ENCODE measurements at regions not wholly inside any gene's neighbourhood (a gene's known extent, or its start where the extent isn't known, plus 50 kb on each side); places are given as distances from the start of the nearest gene placed in this dataset.

GRCh38 chr16:47947723-47948122 is 208.1 kb downstream of the ABCC12 start:
- intact Hi-C loops (cut with DNase I) = loop anchor here (10.0 kb wide), 1 partner anchor 207 kb away; the partner anchor contains the start of gene ABCC12
- Histone ChIP-seq H3K27me3 (no peaks in the 10 kb centered on the region), H3K9me3 (no peaks in the 10 kb centered on the region), H3K36me3 (no peaks in the 10 kb centered on the region), H3K27ac (no peak overlapping the region), H3K4me3 (replicated peaks in 1 of 3) (no peak overlapping the region), H3K4me1 (no peaks in the 10 kb centered on the region)
- WGBS, 2 donors = 40% methylated on average over 3 of the region's 3 CpGs
- TF ChIP-seq POLR2A (IDR thresholded peaks at IDR 0.05) = no peak
- TF ChIP-seq, protein P1, sequence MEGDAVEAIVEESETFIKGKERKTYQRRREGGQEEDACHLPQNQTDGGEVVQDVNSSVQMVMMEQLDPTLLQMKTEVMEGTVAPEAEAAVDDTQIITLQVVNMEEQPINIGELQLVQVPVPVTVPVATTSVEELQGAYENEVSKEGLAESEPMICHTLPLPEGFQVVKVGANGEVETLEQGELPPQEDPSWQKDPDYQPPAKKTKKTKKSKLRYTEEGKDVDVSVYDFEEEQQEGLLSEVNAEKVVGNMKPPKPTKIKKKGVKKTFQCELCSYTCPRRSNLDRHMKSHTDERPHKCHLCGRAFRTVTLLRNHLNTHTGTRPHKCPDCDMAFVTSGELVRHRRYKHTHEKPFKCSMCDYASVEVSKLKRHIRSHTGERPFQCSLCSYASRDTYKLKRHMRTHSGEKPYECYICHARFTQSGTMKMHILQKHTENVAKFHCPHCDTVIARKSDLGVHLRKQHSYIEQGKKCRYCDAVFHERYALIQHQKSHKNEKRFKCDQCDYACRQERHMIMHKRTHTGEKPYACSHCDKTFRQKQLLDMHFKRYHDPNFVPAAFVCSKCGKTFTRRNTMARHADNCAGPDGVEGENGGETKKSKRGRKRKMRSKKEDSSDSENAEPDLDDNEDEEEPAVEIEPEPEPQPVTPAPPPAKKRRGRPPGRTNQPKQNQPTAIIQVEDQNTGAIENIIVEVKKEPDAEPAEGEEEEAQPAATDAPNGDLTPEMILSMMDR (IDR thresholded peaks at IDR 0.05) = no peak
- DNase-seq = no peak

- no peaks in the 10 kb centered on the region for H3K9me3 ChIP-seq
- DNase-seq = no peak
- WGBS, 2 donors = 53 to 60% methylated on average over 13 of the region's 13 CpGs
- no peak overlapping the region for H3K4me3 ChIP-seq (replicated peaks in 1 of 3)
- H3K36me3 ChIP-seq = no peaks in the 10 kb centered on the region
- TF ChIP-seq, protein P1 (IDR thresholded peaks at IDR 0.05) = no peak
- no peak for TF ChIP-seq POLR2A (IDR thresholded peaks at IDR 0.05)
- intact Hi-C loops (cut with DNase I) = loop anchor here (10.0 kb wide), 1 partner anchor 209 kb away; the partner anchor contains the start of gene ABCC12
- no peak overlapping the region for H3K27ac ChIP-seq
- no peaks in the 10 kb centered on the region for H3K27me3 ChIP-seq
- no peaks in the 10 kb centered on the region for H3K4me1 ChIP-seq
These were observed 209.7 kb downstream of the ABCC12 start for GRCh38 chr16:47946092-47946491.

DNA sequence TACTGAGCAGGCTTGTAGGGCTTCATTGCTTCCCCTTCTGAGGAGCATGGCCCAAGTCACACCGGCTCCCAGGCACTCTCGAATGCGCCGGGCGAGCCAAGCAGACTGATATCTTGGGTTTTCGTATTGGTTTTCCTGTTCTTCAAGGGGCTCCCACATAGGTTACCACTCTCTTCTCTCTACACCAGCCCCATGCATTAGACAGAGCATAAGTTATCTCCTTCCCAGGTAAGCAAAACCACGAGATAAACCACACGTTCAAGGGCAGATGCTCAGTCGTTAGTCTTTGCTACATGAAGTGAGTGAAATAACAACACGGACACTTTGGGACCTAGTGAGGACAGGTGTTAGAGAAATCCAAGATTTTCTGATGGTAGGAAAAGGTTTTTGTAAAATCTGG is 211.2 kb downstream of the ABCC12 start:
- intact Hi-C loops (cut with DNase I) = loop anchor here (10.0 kb wide), 1 partner anchor 210 kb away; the partner anchor contains the start of gene ABCC12
- WGBS, 2 donors = 81 to 88% methylated on average over 10 of the region's 10 CpGs

DNA sequence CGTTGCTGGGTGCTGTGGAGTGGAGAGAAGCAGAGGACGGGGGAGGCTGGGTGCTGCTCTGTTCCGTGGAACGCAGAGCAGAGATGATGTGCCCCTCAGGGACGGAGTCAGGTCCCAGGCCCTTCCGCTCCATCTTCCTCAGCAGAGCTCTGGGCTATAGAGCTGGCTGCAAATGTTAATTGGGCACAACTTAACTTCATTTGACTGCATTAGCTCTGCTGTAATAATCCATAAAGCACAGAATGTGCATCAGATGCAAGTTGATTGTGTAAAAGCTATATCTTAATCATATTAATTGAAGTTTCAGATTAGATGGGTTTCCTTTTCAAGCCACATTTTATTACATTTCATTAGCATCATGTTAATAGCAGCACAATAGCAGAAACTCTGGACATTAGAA is 212.6 kb downstream of the ABCC12 start:
- Histone ChIP-seq H3K4me1 (no peaks in the 10 kb centered on the region), H3K9me3 (no peaks in the 10 kb centered on the region), H3K4me3 (replicated peaks in 1 of 3) (no peak overlapping the region), H3K36me3 (no peaks in the 10 kb centered on the region), H3K27ac (no peak overlapping the region), H3K27me3 (no peaks in the 10 kb centered on the region)
- DNase-seq = no peak
- intact Hi-C loops (cut with DNase I) = loop anchor here (10.0 kb wide), 1 partner anchor 212 kb away; the partner anchor contains the start of gene ABCC12
- 82 to 87% methylated on average over 6 of the region's 6 CpGs for WGBS, 2 donors
- no peak for TF ChIP-seq POLR2A (IDR thresholded peaks at IDR 0.05)
- TF ChIP-seq, protein P1 (IDR thresholded peaks at IDR 0.05) = no peak

More for the DNA sequence above, 211.2 kb downstream of the ABCC12 start:
- Histone ChIP-seq H3K27ac (no peak overlapping the region), H3K4me3 (replicated peaks in 1 of 3) (no peak overlapping the region), H3K9me3 (no peaks in the 10 kb centered on the region), H3K4me1 (no peaks in the 10 kb centered on the region), H3K36me3 (no peaks in the 10 kb centered on the region), H3K27me3 (no peaks in the 10 kb centered on the region)
- no peak for DNase-seq
- no peak for TF ChIP-seq POLR2A (IDR thresholded peaks at IDR 0.05)
- TF ChIP-seq, protein P1 (IDR thresholded peaks at IDR 0.05) = no peak

DNA sequence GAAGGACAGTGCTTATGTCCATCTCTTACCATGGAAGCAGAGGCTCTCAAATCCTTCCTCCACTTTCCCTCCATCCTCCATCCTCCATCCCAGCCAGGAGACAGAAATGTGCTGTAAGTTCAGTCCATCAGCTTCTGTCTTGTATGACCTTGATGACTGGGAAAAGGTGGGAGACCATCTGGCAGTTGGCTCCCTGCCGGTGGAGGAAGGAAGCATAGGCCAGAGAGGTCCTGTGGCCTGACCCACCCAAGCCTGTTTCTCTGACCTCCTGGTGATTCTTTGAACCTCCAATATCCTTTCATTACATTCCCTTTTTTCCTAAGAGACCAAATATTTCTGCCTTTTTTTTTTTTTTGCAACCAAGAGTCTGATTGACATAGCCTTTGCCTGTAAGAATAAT is 215.3 kb downstream of the ABCC12 start:
- TF ChIP-seq, protein P1 (IDR thresholded peaks at IDR 0.05) = no peak
- no peak for TF ChIP-seq POLR2A (IDR thresholded peaks at IDR 0.05)
- no peaks in the 10 kb centered on the region for H3K4me1 ChIP-seq
- H3K27me3 ChIP-seq = no peaks in the 10 kb centered on the region
- intact Hi-C loops (cut with DNase I) = loop anchor here (10.0 kb wide), 1 partner anchor 214 kb away; the partner anchor contains the start of gene ABCC12
- H3K36me3 ChIP-seq = no peaks in the 10 kb centered on the region
- WGBS, 2 donors = 46 to 68% methylated on average over 1 of the region's 1 CpG
- no peak overlapping the region for H3K27ac ChIP-seq
- DNase-seq = no peak
- no peaks in the 10 kb centered on the region for H3K9me3 ChIP-seq
- H3K4me3 ChIP-seq (replicated peaks in 1 of 3) = no peak overlapping the region
